ENCODE measurements at regions not wholly inside any gene's neighbourhood (a gene's known extent, or its start where the extent isn't known, plus 50 kb on each side); places are given as distances from the start of the nearest gene placed in this dataset.

- H3K36me3 Mint-ChIP-seq (ENCODE audit: low read depth), result no peaks in the 10 kb centered on the region
- peaks cover 12% of the 10 kb centered on the region for H3K27me3 Mint-ChIP-seq
- H3K4me3 Mint-ChIP-seq, result no peak overlapping the region
- H3K27ac Mint-ChIP-seq, result no peak overlapping the region
- no peaks in the 10 kb centered on the region for H3K4me1 Mint-ChIP-seq
- intact Hi-C loops (cut with DNase I, micrococcal nuclease), result no loop called here
- ChIA-PET CTCF (no interaction called here), POLR2A (no interaction called here)
- no peak for ATAC-seq
- DNase-seq, result no peak
- H3K9me3 Mint-ChIP-seq (ENCODE audit: low read depth), result no peaks in the 10 kb centered on the region
These were observed 349.8 kb upstream of the DAB2 start for GRCh38 chr5:39774605-39775004.

- H3K4me1 Mint-ChIP-seq, result no peaks in the 10 kb centered on the region
- CTCF ChIA-PET, result no interaction called here
- H3K9me3 Mint-ChIP-seq (ENCODE audit: low read depth), result no peaks in the 10 kb centered on the region
- intact Hi-C loops (cut with DNase I, micrococcal nuclease), result no loop called here
- H3K27me3 Mint-ChIP-seq, result peaks cover 11% of the 10 kb centered on the region
- no peak overlapping the region for H3K27ac Mint-ChIP-seq
- ATAC-seq, result no peak
- no peak overlapping the region for H3K4me3 Mint-ChIP-seq
- no peak for DNase-seq
- H3K36me3 Mint-ChIP-seq (ENCODE audit: low read depth), result no peaks in the 10 kb centered on the region
- POLR2A ChIA-PET, result no interaction called here
These were observed 347.5 kb upstream of the DAB2 start for GRCh38 chr5:39772307-39772706.

- DNase-seq, result no peak
- H3K4me3 Mint-ChIP-seq, result no peak overlapping the region
- POLR2A ChIA-PET, result no interaction called here
- no peaks in the 10 kb centered on the region for H3K36me3 Mint-ChIP-seq (ENCODE audit: low read depth)
- no peaks in the 10 kb centered on the region for H3K4me1 Mint-ChIP-seq
- no peak for ATAC-seq
- CTCF ChIA-PET, result no interaction called here
- H3K27ac Mint-ChIP-seq, result no peak overlapping the region
- intact Hi-C loops (cut with DNase I, micrococcal nuclease), result no loop called here
- H3K27me3 Mint-ChIP-seq, result peaks cover 14% of the 10 kb centered on the region
- H3K9me3 Mint-ChIP-seq (ENCODE audit: low read depth), result no peaks in the 10 kb centered on the region
These were observed 343.1 kb upstream of the DAB2 start for GRCh38 chr5:39767916-39768315.

- ChIA-PET CTCF (interaction anchor here (0.6 kb wide), 1 partner anchor 1043 kb away, joined by 3 read pairs; no protein-coding TSS in a partner anchor), POLR2A (no interaction called here)
- DNase-seq (no peak), ATAC-seq (no peak)
- no peaks in the 10 kb centered on the region for H3K36me3 Mint-ChIP-seq (ENCODE audit: low read depth)
- intact Hi-C loops (cut with DNase I, micrococcal nuclease), result no loop called here
- no peaks in the 10 kb centered on the region for H3K9me3 Mint-ChIP-seq (ENCODE audit: low read depth)
- no peak overlapping the region for H3K27ac Mint-ChIP-seq
- H3K4me3 Mint-ChIP-seq, result no peak overlapping the region
- H3K4me1 Mint-ChIP-seq, result no peaks in the 10 kb centered on the region
- peaks cover 9% of the 10 kb centered on the region for H3K27me3 Mint-ChIP-seq
These were observed 340.6 kb upstream of the DAB2 start for GRCh38 chr5:39765366-39765765.

- no peaks in the 10 kb centered on the region for H3K4me1 Mint-ChIP-seq
- H3K36me3 Mint-ChIP-seq (ENCODE audit: low read depth), result no peaks in the 10 kb centered on the region
- CTCF ChIA-PET, result interaction anchor here (0.5 kb wide), 1 partner anchor 616 kb away, joined by 3 read pairs; no protein-coding TSS in a partner anchor
- no peak overlapping the region for H3K4me3 Mint-ChIP-seq
- DNase-seq (no peak), ATAC-seq (no peak)
- POLR2A ChIA-PET, result no interaction called here
- no peak overlapping the region for H3K27ac Mint-ChIP-seq
- intact Hi-C loops (cut with DNase I, micrococcal nuclease), result no loop called here
- H3K9me3 Mint-ChIP-seq (ENCODE audit: low read depth), result no peaks in the 10 kb centered on the region
- H3K27me3 Mint-ChIP-seq, result peaks cover 7% of the 10 kb centered on the region
These were observed 338.0 kb upstream of the DAB2 start for GRCh38 chr5:39762761-39763160.

- POLR2A ChIA-PET, result no interaction called here
- H3K4me3 Mint-ChIP-seq, result no peak overlapping the region
- CTCF ChIA-PET, result no interaction called here
- H3K27me3 Mint-ChIP-seq, result peaks cover 5% of the 10 kb centered on the region
- intact Hi-C loops (cut with DNase I, micrococcal nuclease), result no loop called here
- no peaks in the 10 kb centered on the region for H3K36me3 Mint-ChIP-seq (ENCODE audit: low read depth)
- no peak for DNase-seq
- no peaks in the 10 kb centered on the region for H3K9me3 Mint-ChIP-seq (ENCODE audit: low read depth)
- H3K27ac Mint-ChIP-seq, result no peak overlapping the region
- ATAC-seq, result no peak
- no peaks in the 10 kb centered on the region for H3K4me1 Mint-ChIP-seq
These were observed 336.6 kb upstream of the DAB2 start for GRCh38 chr5:39761199-39761950.

GRCh38 chr5:39760385-39761198, 335.8 kb upstream of the DAB2 start:
- no peaks in the 10 kb centered on the region for H3K9me3 Mint-ChIP-seq (ENCODE audit: low read depth)
- no peak for ATAC-seq
- ChIA-PET POLR2A (no interaction called here), CTCF (no interaction called here)
- peaks cover 3% of the 10 kb centered on the region for H3K27me3 Mint-ChIP-seq
- DNase-seq, result no peak
- no peak overlapping the region for H3K27ac Mint-ChIP-seq
- no peaks in the 10 kb centered on the region for H3K4me1 Mint-ChIP-seq
- intact Hi-C loops (cut with DNase I, micrococcal nuclease), result no loop called here
- no peaks in the 10 kb centered on the region for H3K36me3 Mint-ChIP-seq (ENCODE audit: low read depth)
- H3K4me3 Mint-ChIP-seq, result no peak overlapping the region

GRCh38 chr5:39759701-39760100, 334.9 kb upstream of the DAB2 start:
- Mint-ChIP-seq H3K9me3 (ENCODE audit: low read depth) (no peaks in the 10 kb centered on the region), H3K4me1 (no peaks in the 10 kb centered on the region), H3K27ac (no peak overlapping the region)

GRCh38 chr5:39758426-39758825, 333.6 kb upstream of the DAB2 start:
- no peak overlapping the region for H3K27ac Mint-ChIP-seq
- H3K9me3 Mint-ChIP-seq (ENCODE audit: low read depth), result no peaks in the 10 kb centered on the region
- POLR2A ChIA-PET, result no interaction called here
- H3K36me3 Mint-ChIP-seq (ENCODE audit: low read depth), result no peaks in the 10 kb centered on the region
- CTCF ChIA-PET, result no interaction called here
- no peak overlapping the region for H3K4me3 Mint-ChIP-seq
- H3K27me3 Mint-ChIP-seq, result peaks cover 8% of the 10 kb centered on the region
- no peaks in the 10 kb centered on the region for H3K4me1 Mint-ChIP-seq
- intact Hi-C loops (cut with DNase I, micrococcal nuclease), result no loop called here
- DNase-seq, result no peak
- no peak for ATAC-seq

More at GRCh38 chr5:39759701-39760100, 334.9 kb upstream of the DAB2 start:
- intact Hi-C loops (cut with DNase I, micrococcal nuclease), result no loop called here
- DNase-seq (no peak), ATAC-seq (no peak)
- H3K36me3 Mint-ChIP-seq (ENCODE audit: low read depth), result no peaks in the 10 kb centered on the region
- CTCF ChIA-PET, result no interaction called here
- no peak overlapping the region for H3K4me3 Mint-ChIP-seq
- peaks cover 3% of the 10 kb centered on the region for H3K27me3 Mint-ChIP-seq
- POLR2A ChIA-PET, result no interaction called here

GRCh38 chr5:39757131-39757530, 332.4 kb upstream of the DAB2 start:
- peaks cover 10% of the 10 kb centered on the region for H3K27me3 Mint-ChIP-seq
- ATAC-seq (no peak), DNase-seq (no peak)
- H3K4me1 Mint-ChIP-seq, result no peaks in the 10 kb centered on the region
- POLR2A ChIA-PET, result no interaction called here
- no peak overlapping the region for H3K4me3 Mint-ChIP-seq
- H3K9me3 Mint-ChIP-seq (ENCODE audit: low read depth), result no peaks in the 10 kb centered on the region
- CTCF ChIA-PET, result no interaction called here
- no peaks in the 10 kb centered on the region for H3K36me3 Mint-ChIP-seq (ENCODE audit: low read depth)
- intact Hi-C loops (cut with DNase I, micrococcal nuclease), result no loop called here
- no peak overlapping the region for H3K27ac Mint-ChIP-seq

GRCh38 chr5:39755986-39756385, 331.2 kb upstream of the DAB2 start:
- DNase-seq (no peak), ATAC-seq (no peak)
- ChIA-PET CTCF (interaction anchor here (0.8 kb wide), 1 partner anchor 15 kb away, joined by 3 read pairs; no protein-coding TSS in a partner anchor), POLR2A (no interaction called here)
- no peak overlapping the region for H3K4me3 Mint-ChIP-seq
- peaks cover 12% of the 10 kb centered on the region for H3K27me3 Mint-ChIP-seq
- no peaks in the 10 kb centered on the region for H3K36me3 Mint-ChIP-seq (ENCODE audit: low read depth)
- no peaks in the 10 kb centered on the region for H3K9me3 Mint-ChIP-seq (ENCODE audit: low read depth)
- H3K27ac Mint-ChIP-seq, result no peak overlapping the region
- intact Hi-C loops (cut with DNase I, micrococcal nuclease), result no loop called here
- H3K4me1 Mint-ChIP-seq, result no peaks in the 10 kb centered on the region

GRCh38 chr5:39755452-39755851, 330.7 kb upstream of the DAB2 start:
- H3K27ac Mint-ChIP-seq, result no peak overlapping the region
- no peak overlapping the region for H3K4me3 Mint-ChIP-seq
- DNase-seq (no peak), ATAC-seq (no peak)
- H3K36me3 Mint-ChIP-seq (ENCODE audit: low read depth), result no peaks in the 10 kb centered on the region
- intact Hi-C loops (cut with DNase I, micrococcal nuclease), result no loop called here
- H3K27me3 Mint-ChIP-seq, result peaks cover 12% of the 10 kb centered on the region
- CTCF ChIA-PET, result interaction anchor here (0.8 kb wide), 1 partner anchor 15 kb away, joined by 3 read pairs; no protein-coding TSS in a partner anchor
- no peaks in the 10 kb centered on the region for H3K9me3 Mint-ChIP-seq (ENCODE audit: low read depth)
- no peaks in the 10 kb centered on the region for H3K4me1 Mint-ChIP-seq
- POLR2A ChIA-PET, result no interaction called here
